Kidney glomerular epithelial cell (primary cell): ENCODE measurements at regions not wholly inside any gene's neighbourhood (a gene's known extent, or its start where the extent isn't known, plus 50 kb on each side); places are given as distances from the start of the nearest gene placed in this dataset.
"Not testable (repeated sequence)": the region's sequence is repeated elsewhere in the genome, so short reads cannot be mapped to it uniquely, and the experiment has no call there.

ENCODE experiments used
- DNase-seq: peaks from one replicate; lab custom pipeline; 2025; lab: John Stamatoyannopoulos, UW

- DNase-seq, result no peak
Measured at GRCh38 chr3:27556887-27557286, 72.7 kb upstream of the SLC4A7 start.

DNA sequence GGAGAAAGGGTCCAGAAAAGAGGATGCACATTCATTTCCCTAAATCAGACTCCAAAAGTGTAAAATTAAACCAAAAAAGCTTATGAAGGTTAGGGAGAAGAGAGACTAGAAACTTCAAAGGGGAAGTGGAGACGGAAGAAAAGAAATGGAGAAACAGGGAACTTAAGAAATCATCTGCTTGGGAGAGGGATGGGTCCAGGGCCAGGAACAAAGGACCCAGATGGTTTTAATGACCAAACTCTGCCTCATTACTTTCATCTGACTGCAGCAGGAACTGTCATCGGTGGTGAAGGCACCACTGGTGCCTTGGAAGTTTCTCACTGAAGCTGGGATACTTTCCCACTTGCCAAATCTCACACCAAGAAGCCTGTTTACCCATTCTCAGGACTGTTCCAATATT, 70.5 kb upstream of the SLC4A7 start:
- no peak for DNase-seq

DNA sequence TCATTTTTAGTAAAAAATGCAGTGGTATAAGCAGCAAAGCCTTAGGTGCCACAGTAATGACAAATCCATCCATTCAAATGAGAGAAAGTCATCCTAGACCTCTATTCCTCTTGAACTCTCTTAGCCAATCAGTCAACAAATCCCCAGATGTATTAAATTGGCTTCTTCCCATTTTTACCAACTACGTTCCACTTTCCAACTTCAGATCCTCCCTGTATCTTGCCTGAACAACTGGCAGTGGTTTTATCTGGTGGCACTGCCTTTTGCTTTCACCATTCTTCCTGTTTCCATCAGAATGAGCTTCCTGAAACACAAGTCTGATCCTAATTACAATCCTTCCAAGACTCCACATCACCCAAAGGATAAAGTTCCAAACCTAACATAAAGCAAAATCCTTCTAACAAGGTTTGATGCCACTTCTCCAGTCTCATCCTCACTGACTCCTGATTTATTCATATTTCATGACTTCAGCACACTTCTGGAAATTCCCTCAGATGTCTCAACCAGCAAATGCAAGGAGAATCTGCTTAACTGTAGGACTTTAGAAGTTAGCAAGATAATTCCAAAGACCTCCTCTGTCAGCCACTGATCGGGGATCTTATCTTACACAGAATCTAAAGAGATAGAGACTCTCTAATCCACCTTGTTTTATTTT, 69.8 kb upstream of the SLC4A7 start:
- DNase-seq, result peak; percentile 15

DNA sequence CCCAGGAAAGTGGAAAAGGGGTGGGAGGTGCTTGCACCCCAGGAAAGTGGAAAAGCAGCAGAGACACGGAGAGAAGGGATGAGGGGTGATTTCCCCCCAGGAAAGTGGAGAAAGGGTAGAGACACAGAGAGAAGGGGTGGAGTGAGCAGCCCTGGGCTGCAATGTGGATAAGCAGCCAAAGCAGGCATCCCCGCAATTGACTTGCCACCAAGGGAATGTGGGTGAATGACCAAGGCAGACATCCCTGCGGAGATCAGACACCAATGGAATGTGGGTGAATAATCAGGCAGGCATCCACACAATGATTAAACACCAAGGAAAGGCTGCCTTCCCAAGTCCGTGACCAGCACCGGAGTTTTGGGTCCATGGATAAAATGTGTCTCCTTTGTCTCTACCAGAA, 68.5 kb upstream of the SLC4A7 start:
- DNase-seq, result peak; percentile 85

- not testable (repeated sequence) for DNase-seq
Measured at GRCh38 chr3:27551413-27551812, 67.2 kb upstream of the SLC4A7 start.

DNA sequence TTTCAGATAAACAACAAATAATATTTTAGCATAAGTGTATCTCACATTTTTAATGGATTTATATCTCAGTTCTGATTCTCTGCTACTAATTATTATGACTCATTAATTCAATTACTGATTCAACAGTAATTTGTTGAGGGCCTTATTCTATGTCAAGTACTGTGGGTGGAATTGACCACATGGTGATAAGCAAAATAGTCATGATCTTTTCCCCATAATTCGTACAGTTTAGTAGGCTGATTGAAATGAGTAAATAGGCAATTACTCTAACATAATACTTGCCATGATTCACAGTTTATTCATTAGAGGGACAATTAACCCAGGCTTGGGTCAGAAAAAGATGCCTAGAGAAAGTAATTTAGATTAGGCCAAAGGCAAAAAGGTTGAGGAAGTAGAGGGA, 60.9 kb upstream of the SLC4A7 start:
- DNase-seq, result no peak

GRCh38 chr3:27544372-27544865, 60.2 kb upstream of the SLC4A7 start:
- DNase-seq, result peak; percentile 54

- DNase-seq, result no peak
Measured at GRCh38 chr3:27542476-27542875, 58.3 kb upstream of the SLC4A7 start.

DNA sequence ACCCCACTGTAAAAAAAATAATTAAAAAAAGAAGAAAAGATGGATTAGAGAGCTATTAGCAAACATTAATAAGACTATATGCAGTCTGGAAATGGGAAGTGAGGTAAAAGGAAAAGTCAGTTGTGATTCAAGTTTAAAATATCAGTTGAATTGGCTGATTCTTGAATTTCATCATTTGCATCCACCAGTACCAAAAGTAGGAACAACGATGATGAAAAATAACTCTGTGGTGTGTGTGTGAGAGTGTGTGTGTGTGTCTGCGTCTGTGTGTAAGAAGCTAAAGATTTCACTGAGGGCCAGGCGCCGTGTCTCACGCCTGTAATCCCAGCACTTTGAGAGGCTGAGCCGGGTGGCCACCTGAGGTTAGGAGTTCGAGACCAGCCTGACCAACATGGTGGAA, 56.0 kb upstream of the SLC4A7 start:
- no peak for DNase-seq

DNA sequence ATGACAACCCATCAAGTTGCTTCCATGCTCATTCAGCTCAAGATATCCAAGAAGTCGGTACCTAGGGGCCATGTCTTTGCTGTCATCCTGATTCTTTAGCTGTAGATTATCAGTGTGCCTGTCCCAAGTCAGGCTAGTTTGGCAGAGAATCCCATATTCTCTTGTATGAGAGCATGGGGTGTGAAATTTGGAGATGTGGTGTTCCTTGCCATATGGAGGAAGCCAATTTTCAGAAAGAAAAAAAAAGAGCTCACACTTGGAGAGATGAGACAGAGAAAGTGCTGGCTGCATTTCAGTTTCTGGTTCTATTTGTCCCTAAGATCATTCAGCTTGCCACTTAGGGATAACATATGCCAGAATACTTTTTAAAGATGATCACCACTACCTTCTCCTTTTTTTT, 52.3 kb upstream of the SLC4A7 start:
- no peak for DNase-seq

DNA sequence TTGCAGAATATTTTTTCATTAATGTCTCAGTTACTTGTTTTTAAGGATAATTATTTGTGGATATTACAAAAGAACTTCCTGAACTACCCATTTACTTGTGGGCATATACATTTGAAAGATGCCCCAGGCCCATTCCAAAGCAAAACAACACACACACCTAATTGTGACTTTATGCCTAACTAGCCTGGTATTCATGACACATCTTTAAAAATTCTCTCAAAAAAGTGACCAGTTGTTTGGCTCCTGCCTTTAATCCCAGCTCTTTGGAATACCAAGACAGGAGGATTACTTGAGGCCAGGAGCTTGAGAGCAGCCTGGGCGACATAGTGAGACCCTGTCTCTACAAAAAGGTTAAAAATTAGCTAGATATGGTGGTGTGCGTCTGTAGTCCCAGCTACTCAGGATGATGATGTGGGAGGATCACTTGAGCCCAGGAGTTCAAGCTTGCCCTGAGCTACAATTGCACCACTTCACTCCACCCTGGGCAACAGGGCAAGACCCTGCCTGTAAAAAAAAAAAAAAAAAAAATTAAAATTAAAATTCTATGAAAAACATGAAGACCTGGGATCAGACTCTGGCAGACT, 51.7 kb upstream of the SLC4A7 start:
- peak; percentile 56 for DNase-seq

DNA sequence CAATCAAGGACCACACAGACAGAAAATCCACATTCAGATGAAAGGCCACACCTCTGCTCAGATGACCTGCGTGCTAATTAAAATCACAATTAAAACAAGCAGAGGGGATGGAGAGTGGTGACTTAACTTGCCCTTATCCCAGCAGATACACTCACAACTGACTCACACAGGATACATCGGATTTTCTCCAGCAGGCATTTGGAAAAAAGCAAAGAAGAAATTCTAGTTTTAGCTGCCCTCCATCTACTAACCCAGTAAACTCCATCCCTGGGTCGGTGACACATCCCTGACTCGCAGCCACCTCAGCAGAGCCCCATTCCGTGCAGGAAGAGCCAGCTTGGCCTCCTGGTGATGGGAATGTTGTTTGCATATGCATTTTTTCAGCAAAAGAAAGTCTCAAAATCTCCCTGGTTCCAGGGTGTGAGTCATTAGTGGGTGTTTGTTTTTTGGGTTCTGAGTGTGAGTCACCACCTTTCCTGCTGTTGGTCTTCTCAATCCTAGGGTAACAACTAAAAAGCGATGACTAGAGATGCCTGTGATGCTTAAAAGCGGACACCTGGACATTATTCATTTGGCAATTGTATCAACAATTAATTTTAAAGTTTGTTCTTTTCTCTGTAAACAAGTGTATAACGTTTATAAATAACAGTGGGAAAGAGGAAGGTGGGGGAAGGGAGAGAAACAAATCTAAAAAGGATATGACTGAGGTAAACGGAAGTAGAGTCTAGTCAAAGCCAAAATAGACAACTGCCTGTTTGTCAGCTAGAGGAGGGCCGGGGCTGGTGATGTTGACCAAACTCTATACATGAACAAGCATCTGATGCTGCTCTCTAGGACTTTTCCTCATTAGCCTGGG, 49.8 kb upstream of the SLC4A7 start:
- DNase-seq, result peak; percentile 99
